HG03571 (cell line): ENCODE measurements at regions not wholly inside any gene's neighbourhood (a gene's known extent, or its start where the extent isn't known, plus 50 kb on each side); places are given as distances from the start of the nearest gene placed in this dataset.
"Not testable (repeated sequence)": the region's sequence is repeated elsewhere in the genome, so short reads cannot be mapped to it uniquely, and the experiment has no call there.

Experiments used
- ATAC-seq: cut with Tn5 transposase; IDR thresholded peaks from one replicate; pipeline ENCODE4 v1.9.1; 2021; ENCODE audit not compliant: unreplicated experiment

GRCh38 chr7:9498303-9498702 lies 1064.9 kb downstream of the NXPH1 start:
- no peak for ATAC-seq

GRCh38 chr7:9502269-9502668 lies 1068.9 kb downstream of the NXPH1 start:
- no peak for ATAC-seq

GRCh38 chr7:9504678-9505077 lies 1071.3 kb downstream of the NXPH1 start:
- no peak for ATAC-seq

GRCh38 chr7:9505516-9505915 lies 1072.1 kb downstream of the NXPH1 start:
- no peak for ATAC-seq

- ATAC-seq: no peak
Measured at GRCh38 chr7:9507290-9507689, 1073.9 kb downstream of the NXPH1 start.

- no peak for ATAC-seq
Measured at GRCh38 chr7:9516662-9517061, 1083.3 kb downstream of the NXPH1 start.

GRCh38 chr7:9523579-9523978 lies 1090.2 kb downstream of the NXPH1 start:
- no peak for ATAC-seq

GRCh38 chr7:9552431-9552830 lies 1119.0 kb downstream of the NXPH1 start:
- not testable (repeated sequence) for ATAC-seq

GRCh38 chr7:9557853-9558252 lies 1124.4 kb downstream of the NXPH1 start:
- no peak for ATAC-seq

- ATAC-seq: no peak
Measured at GRCh38 chr7:9575716-9576115, 1142.3 kb downstream of the NXPH1 start.

GRCh38 chr7:9582824-9583223 lies 1149.4 kb downstream of the NXPH1 start:
- ATAC-seq: no peak

GRCh38 chr7:9598411-9598810 lies 1165.0 kb downstream of the NXPH1 start:
- ATAC-seq: no peak

GRCh38 chr7:9600974-9601373 lies 1167.6 kb downstream of the NXPH1 start:
- no peak for ATAC-seq

GRCh38 chr7:9603291-9603690 lies 1169.9 kb downstream of the NXPH1 start:
- ATAC-seq: no peak

- no peak for ATAC-seq
Measured at GRCh38 chr7:9608560-9608959, 1175.2 kb downstream of the NXPH1 start.

- not testable (repeated sequence) for ATAC-seq
Measured at GRCh38 chr7:9620899-9621298, 1187.5 kb downstream of the NXPH1 start.

GRCh38 chr7:9621306-9621902 lies 1188.0 kb downstream of the NXPH1 start:
- not testable (repeated sequence) for ATAC-seq

- no peak for ATAC-seq
Measured at GRCh38 chr7:9621927-9622326, 1188.5 kb downstream of the NXPH1 start.

GRCh38 chr7:9625953-9626352 lies 1192.5 kb downstream of the NXPH1 start:
- no peak for ATAC-seq

GRCh38 chr7:9645756-9646155 lies 1212.3 kb downstream of the NXPH1 start:
- no peak for ATAC-seq

GRCh38 chr7:9657257-9657656 lies 1223.8 kb downstream of the NXPH1 start:
- no peak for ATAC-seq

- ATAC-seq: no peak
Measured at GRCh38 chr7:9671979-9672917, 1238.8 kb downstream of the NXPH1 start.
